GM23338 (cell line): ENCODE measurements at regions not wholly inside any gene's neighbourhood (a gene's known extent, or its start where the extent isn't known, plus 50 kb on each side); places are given as distances from the start of the nearest gene placed in this dataset.

Experiments used
- CREB1 ChIP-seq: fragments of 250-450 bp; sonication (Bioruptor Pico); IDR thresholded peaks from 2 replicates; pipeline ENCODE4 v1.5.0; 2020; ENCODE audit warnings: low read depth, mild to moderate bottlenecking, moderate library complexity
- EZH2phosphoT487 ChIP-seq: fragments of 200-600 bp; sonication (generic); IDR thresholded peaks from one replicate; pipeline ENCODE4 v1.8.1; 2018; ENCODE audit warnings: antibody characterized with exemption; ENCODE audit not compliant: unreplicated experiment
- JUNB ChIP-seq: IDR thresholded peaks from one replicate; pipeline ENCODE4 v1.6.1; 2016; ENCODE audit warnings: antibody characterized with exemption; ENCODE audit not compliant: unreplicated experiment
- NANOG ChIP-seq: IDR thresholded peaks from 2 replicates; pipeline ENCODE4 v1.6.1; 2016; ENCODE audit warnings: antibody characterized with exemption, borderline replicate concordance
- POLR2AphosphoS5 ChIP-seq: IDR thresholded peaks from 2 replicates; pipeline ENCODE4 v1.6.1; 2016; ENCODE audit warnings: antibody characterized with exemption, low read depth
- STAT1 ChIP-seq: IDR thresholded peaks from one replicate; pipeline ENCODE4 v1.6.1; 2016; ENCODE audit warnings: antibody characterized with exemption; ENCODE audit not compliant: unreplicated experiment
- ZNF114 ChIP-seq: fragments of 250-450 bp; sonication (Bioruptor Pico); IDR thresholded peaks from 2 replicates; pipeline ENCODE4 v1.5.0; 2020; ENCODE audit warnings: mild to moderate bottlenecking, moderate library complexity
- ZNF331 ChIP-seq: fragments of 250-450 bp; sonication (Bioruptor Pico); IDR thresholded peaks from 2 replicates; pipeline ENCODE4 v1.5.0; 2020; ENCODE audit warnings: low read depth, mild to moderate bottlenecking, moderate library complexity
- ZNF462 ChIP-seq: fragments of 250-450 bp; sonication (Bioruptor Pico); IDR thresholded peaks from 2 replicates; pipeline ENCODE4 v1.5.0; 2020; ENCODE audit warnings: mild to moderate bottlenecking, moderate library complexity
- TF ChIP-seq, protein P1 (sequence below), 2 experiments: fragments of 200-600 bp in 1 of 2; sonication (generic) in 1 of 2; conservative IDR thresholded peaks; 2 replicates each; pipeline versions ENCODE4 v1.5.1 to v1.6.1; 2016 to 2017; ENCODE audit warnings: antibody characterized with exemption in 2 of 2, low read depth in 2 of 2, mild to moderate bottlenecking in 2 of 2, moderate library complexity in 1 of 2
- TF ChIP-seq, protein P2 (sequence below): IDR thresholded peaks from 2 replicates; pipeline ENCODE4 v1.6.1; 2016; ENCODE audit warnings: antibody characterized with exemption

DNA sequence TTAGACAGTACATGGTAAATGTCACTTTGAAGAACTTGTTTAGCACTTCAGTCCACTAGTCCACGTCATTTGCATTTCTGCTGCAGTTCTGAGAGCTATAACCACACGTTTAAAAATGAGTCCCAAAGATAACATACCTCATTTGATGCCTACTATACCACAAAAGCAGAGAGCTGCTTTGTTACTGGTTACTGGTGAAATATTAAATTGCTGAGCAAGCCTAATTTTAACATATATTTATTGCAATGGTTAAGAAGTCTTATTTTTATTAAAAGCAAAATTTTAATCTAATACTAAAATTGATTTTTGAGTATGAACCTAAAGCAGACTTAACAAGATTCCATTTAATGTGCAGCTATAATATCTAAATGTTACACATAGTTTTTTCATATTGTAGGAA, 1949.7 kb upstream of the PRR20A start (continued):
- TF ChIP-seq ZNF462 (CRISPR knock-in tag), result no peak
- TF ChIP-seq STAT1, result no peak
- TF ChIP-seq EZH2phosphoT487, result no peak
- TF ChIP-seq ZNF114 (CRISPR knock-in tag), result no peak
- no peak for TF ChIP-seq JUNB
- TF ChIP-seq NANOG, result no peak
- no peak for TF ChIP-seq CREB1 (CRISPR knock-in tag)
- TF ChIP-seq ZNF331 (CRISPR knock-in tag), result no peak
- TF ChIP-seq, protein P1, sequence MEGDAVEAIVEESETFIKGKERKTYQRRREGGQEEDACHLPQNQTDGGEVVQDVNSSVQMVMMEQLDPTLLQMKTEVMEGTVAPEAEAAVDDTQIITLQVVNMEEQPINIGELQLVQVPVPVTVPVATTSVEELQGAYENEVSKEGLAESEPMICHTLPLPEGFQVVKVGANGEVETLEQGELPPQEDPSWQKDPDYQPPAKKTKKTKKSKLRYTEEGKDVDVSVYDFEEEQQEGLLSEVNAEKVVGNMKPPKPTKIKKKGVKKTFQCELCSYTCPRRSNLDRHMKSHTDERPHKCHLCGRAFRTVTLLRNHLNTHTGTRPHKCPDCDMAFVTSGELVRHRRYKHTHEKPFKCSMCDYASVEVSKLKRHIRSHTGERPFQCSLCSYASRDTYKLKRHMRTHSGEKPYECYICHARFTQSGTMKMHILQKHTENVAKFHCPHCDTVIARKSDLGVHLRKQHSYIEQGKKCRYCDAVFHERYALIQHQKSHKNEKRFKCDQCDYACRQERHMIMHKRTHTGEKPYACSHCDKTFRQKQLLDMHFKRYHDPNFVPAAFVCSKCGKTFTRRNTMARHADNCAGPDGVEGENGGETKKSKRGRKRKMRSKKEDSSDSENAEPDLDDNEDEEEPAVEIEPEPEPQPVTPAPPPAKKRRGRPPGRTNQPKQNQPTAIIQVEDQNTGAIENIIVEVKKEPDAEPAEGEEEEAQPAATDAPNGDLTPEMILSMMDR (conservative IDR thresholded peaks at IDR 0.05; ENCODE audit: low read depth in 2 of 2), result no peak
- TF ChIP-seq, protein P2, sequence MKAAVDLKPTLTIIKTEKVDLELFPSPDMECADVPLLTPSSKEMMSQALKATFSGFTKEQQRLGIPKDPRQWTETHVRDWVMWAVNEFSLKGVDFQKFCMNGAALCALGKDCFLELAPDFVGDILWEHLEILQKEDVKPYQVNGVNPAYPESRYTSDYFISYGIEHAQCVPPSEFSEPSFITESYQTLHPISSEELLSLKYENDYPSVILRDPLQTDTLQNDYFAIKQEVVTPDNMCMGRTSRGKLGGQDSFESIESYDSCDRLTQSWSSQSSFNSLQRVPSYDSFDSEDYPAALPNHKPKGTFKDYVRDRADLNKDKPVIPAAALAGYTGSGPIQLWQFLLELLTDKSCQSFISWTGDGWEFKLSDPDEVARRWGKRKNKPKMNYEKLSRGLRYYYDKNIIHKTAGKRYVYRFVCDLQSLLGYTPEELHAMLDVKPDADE, result no peak
- no peak for TF ChIP-seq POLR2AphosphoS5
